Keratinocyte (primary cell): ENCODE measurements at regions not wholly inside any gene's neighbourhood (a gene's known extent, or its start where the extent isn't known, plus 50 kb on each side); places are given as distances from the start of the nearest gene placed in this dataset.

Experiments
- DNase-seq: peaks from one replicate; pipeline ENCODE4 v3.0.0-alpha.2; 2011; ENCODE audit warnings: low read depth, missing footprints, low spot score
- FAIRE-seq: peaks from 2 replicates; lab custom pipeline; 2011; peaks lifted over from hg19 to GRCh38; lab: Jason Lieb, UNC
- H2AFZ ChIP-seq: 2 replicates; pipeline ENCODE4 v1.6.0; 2012; ENCODE audit warnings: low read length, control low read depth, inconsistent platforms; ENCODE audit not compliant: control insufficient read depth
- H3K27ac ChIP-seq: 2 replicates; pipeline ENCODE4 v1.5.1; 2011; ENCODE audit warnings: low read length; ENCODE audit not compliant: control insufficient read depth, insufficient read depth
- H3K27me3 ChIP-seq: 3 replicates; pipeline ENCODE4 v1.6.0; 2011; ENCODE audit warnings: low read length; ENCODE audit not compliant: control insufficient read depth, insufficient read depth; ENCODE audit errors: extremely low read depth
- H3K36me3 ChIP-seq, 2 experiments: 2 replicates in 1 of 2; 3 replicates in 1 of 2; pipeline ENCODE4 v1.5.1; 2011; ENCODE audit warnings: low read length in 2 of 2, mild to moderate bottlenecking in 1 of 2; ENCODE audit not compliant: control insufficient read depth in 2 of 2, insufficient read depth in 2 of 2; ENCODE audit errors: extremely low read depth in 1 of 2
- H3K4me1 ChIP-seq: 3 replicates; pipeline ENCODE4 v1.5.1; 2011; ENCODE audit warnings: low read length; ENCODE audit not compliant: control insufficient read depth, insufficient read depth; ENCODE audit errors: extremely low read depth
- H3K4me2 ChIP-seq: 3 replicates; pipeline ENCODE4 v1.6.0; 2011; ENCODE audit warnings: low read depth, low read length; ENCODE audit not compliant: control insufficient read depth, insufficient read depth; ENCODE audit errors: extremely low read depth
- H3K4me3 ChIP-seq, 3 experiments: fragments of 200-600 bp in 1 of 3; sonication (generic) in 1 of 3; 2 replicates in 2 of 3; 3 replicates in 1 of 3; pipeline ENCODE4 v1.5.1; 2011 to 2016; ENCODE audit warnings: low read length in 3 of 3, mild to moderate bottlenecking in 3 of 3, control low read depth in 2 of 3, inconsistent platforms in 1 of 3, low read depth in 1 of 3, mixed read lengths in 1 of 3, mixed run types in 1 of 3, moderate library complexity in 1 of 3; ENCODE audit not compliant: control insufficient read depth in 2 of 3, insufficient read depth in 2 of 3; ENCODE audit errors: extremely low read depth in 1 of 3
- H3K79me2 ChIP-seq: 2 replicates; pipeline ENCODE4 v1.6.0; 2012; ENCODE audit warnings: low read length; ENCODE audit not compliant: control insufficient read depth, insufficient read depth
- H3K9ac ChIP-seq: 3 replicates; pipeline ENCODE4 v1.6.0; 2011; ENCODE audit warnings: low read length; ENCODE audit not compliant: control insufficient read depth, insufficient read depth; ENCODE audit errors: extremely low read depth
- H3K9me1 ChIP-seq: 3 replicates; pipeline ENCODE4 v1.6.0; 2011; ENCODE audit warnings: low read length; ENCODE audit not compliant: control insufficient read depth, insufficient read depth; ENCODE audit errors: extremely low read depth
- H3K9me3 ChIP-seq: 2 replicates; pipeline ENCODE4 v1.5.1; 2012; ENCODE audit warnings: low read depth, low read length; ENCODE audit not compliant: control insufficient read depth
- H4K20me1 ChIP-seq: 3 replicates; pipeline ENCODE4 v1.6.0; 2011; ENCODE audit warnings: low read length; ENCODE audit not compliant: control insufficient read depth, insufficient read depth; ENCODE audit errors: extremely low read depth
- EZH2 ChIP-seq: IDR thresholded peaks from one replicate; pipeline ENCODE4 v1.6.1; 2012; ENCODE audit warnings: inconsistent platforms, mild to moderate bottlenecking, low read length, moderate library complexity
- dilution Hi-C: fragments of 300-500 bp; cut with MboI; formaldehyde crosslinking; loops from one replicate; pipeline ENCODE4 v1.7.0; 2020; ENCODE audit warnings: low sequenced_read_pairs; ENCODE audit not compliant: extremely low pct_ligation_motif_present
- TF ChIP-seq, protein P1 (sequence below), 3 experiments: IDR thresholded peaks in 1 of 3; conservative IDR thresholded peaks in 1 of 3; optimal IDR thresholded peaks in 1 of 3; 2 replicates in 2 of 3; 3 replicates in 1 of 3; pipeline versions ENCODE3 to v1.5.1; 2011; ENCODE audit warnings: low read length in 3 of 3, mild to moderate bottlenecking in 3 of 3, moderate library complexity in 2 of 3, control low read depth in 1 of 3, inconsistent platforms in 1 of 3; ENCODE audit not compliant: insufficient read depth in 2 of 3; ENCODE audit errors: extremely low read depth in 1 of 3

DNA sequence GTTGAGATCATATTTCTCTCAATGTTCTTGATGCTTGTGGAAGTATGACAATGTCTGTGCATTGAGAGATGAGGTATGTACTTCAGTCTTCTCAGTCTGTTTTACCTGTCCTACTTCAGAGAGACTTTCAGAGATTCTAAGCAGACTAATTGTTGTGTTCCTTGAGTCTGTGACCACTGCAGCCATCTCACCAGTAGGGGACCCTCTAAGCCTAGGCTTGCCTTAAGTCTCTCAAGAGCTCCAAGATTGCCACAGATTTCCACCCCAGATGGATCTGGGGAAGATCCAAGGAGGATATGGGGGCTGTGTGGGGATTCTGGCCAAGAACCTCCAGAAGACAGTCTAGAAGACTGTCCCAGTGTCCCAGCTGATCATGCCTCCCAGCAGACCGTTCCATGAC lies 179.9 kb upstream of the PLET1 start:
- Histone ChIP-seq H3K4me3 (no peak overlapping the region), H3K27ac (no peak overlapping the region), H3K9me1 (no peaks in the 10 kb centered on the region), H3K4me1 (no peaks in the 10 kb centered on the region), H3K79me2 (no peaks in the 10 kb centered on the region), H3K9me3 (no peaks in the 10 kb centered on the region), H2AFZ (no peak overlapping the region), H3K4me2 (no peak overlapping the region), H4K20me1 (no peaks in the 10 kb centered on the region), H3K27me3 (no peaks in the 10 kb centered on the region), H3K9ac (no peak overlapping the region), H3K36me3 (no peaks in the 10 kb centered on the region)
- TF ChIP-seq, protein P1, sequence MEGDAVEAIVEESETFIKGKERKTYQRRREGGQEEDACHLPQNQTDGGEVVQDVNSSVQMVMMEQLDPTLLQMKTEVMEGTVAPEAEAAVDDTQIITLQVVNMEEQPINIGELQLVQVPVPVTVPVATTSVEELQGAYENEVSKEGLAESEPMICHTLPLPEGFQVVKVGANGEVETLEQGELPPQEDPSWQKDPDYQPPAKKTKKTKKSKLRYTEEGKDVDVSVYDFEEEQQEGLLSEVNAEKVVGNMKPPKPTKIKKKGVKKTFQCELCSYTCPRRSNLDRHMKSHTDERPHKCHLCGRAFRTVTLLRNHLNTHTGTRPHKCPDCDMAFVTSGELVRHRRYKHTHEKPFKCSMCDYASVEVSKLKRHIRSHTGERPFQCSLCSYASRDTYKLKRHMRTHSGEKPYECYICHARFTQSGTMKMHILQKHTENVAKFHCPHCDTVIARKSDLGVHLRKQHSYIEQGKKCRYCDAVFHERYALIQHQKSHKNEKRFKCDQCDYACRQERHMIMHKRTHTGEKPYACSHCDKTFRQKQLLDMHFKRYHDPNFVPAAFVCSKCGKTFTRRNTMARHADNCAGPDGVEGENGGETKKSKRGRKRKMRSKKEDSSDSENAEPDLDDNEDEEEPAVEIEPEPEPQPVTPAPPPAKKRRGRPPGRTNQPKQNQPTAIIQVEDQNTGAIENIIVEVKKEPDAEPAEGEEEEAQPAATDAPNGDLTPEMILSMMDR (optimal IDR thresholded peaks at IDR 0.05 in 1 of 3, IDR thresholded peaks at IDR 0.05 in 1 of 3, conservative IDR thresholded peaks at IDR 0.05 in 1 of 3; ENCODE audit: extremely low read depth in 1 of 3, insufficient read depth in 2 of 3, low read length in 3 of 3): peak in 2 of 3 experiments; percentile 47 to 48
- TF ChIP-seq EZH2: no peak
- dilution Hi-C loops: no loop called here
- FAIRE-seq (no peak), DNase-seq (no peak)

DNA sequence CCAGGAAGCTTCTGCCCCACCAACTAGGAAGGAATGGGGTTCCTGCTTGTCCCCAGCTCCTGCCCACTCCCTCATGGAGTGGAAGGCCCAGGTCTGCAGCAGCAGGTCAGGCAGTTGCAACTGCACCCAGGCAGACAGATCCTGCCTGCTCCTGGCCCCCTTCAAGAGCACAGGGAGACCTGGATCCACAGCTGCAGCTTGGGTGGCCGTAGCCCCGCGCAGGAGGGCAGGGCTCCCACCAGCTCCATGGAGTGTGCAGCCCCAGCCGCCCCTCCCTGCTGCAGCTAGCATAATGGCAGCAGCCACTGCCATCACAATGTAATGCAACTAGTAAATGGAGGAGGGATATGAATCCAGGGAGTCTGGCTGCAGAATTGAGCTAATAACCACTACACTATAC lies 187.5 kb upstream of the PLET1 start:
- no peaks in the 10 kb centered on the region for H4K20me1 ChIP-seq
- FAIRE-seq (no peak), DNase-seq (no peak)
- no peaks in the 10 kb centered on the region for H3K79me2 ChIP-seq
- no peak overlapping the region for H3K4me2 ChIP-seq
- dilution Hi-C loops: no loop called here
- no peak overlapping the region for H2AFZ ChIP-seq
- no peaks in the 10 kb centered on the region for H3K4me1 ChIP-seq
- no peak overlapping the region for H3K4me3 ChIP-seq
- no peaks in the 10 kb centered on the region for H3K27me3 ChIP-seq
- no peak overlapping the region for H3K9ac ChIP-seq
- H3K9me1 ChIP-seq: no peaks in the 10 kb centered on the region
- H3K36me3 ChIP-seq: no peaks in the 10 kb centered on the region
- no peaks in the 10 kb centered on the region for H3K9me3 ChIP-seq
- H3K27ac ChIP-seq: no peak overlapping the region
- TF ChIP-seq, protein P1 (optimal IDR thresholded peaks at IDR 0.05 in 1 of 3, IDR thresholded peaks at IDR 0.05 in 1 of 3, conservative IDR thresholded peaks at IDR 0.05 in 1 of 3; ENCODE audit: extremely low read depth in 1 of 3, insufficient read depth in 2 of 3, low read length in 3 of 3): no peak
- no peak for TF ChIP-seq EZH2
